Brain microvascular endothelial cell (primary cell): ENCODE measurements at regions not wholly inside any gene's neighbourhood (a gene's known extent, or its start where the extent isn't known, plus 50 kb on each side); places are given as distances from the start of the nearest gene placed in this dataset.

ENCODE experiments used
- DNase-seq: peaks from one replicate; pipeline ENCODE4 v3.0.0-alpha.2; 2020
- H3K27ac ChIP-seq: fragments of 250-450 bp; sonication (Bioruptor Pico); 2 replicates; pipeline ENCODE4 v1.5.1; 2020; ENCODE audit warnings: mild to moderate bottlenecking, moderate library complexity
- H3K27me3 ChIP-seq: fragments of 250-450 bp; sonication (Bioruptor Pico); replicated peaks from 2 replicates; pipeline ENCODE4 v1.5.1; 2020; ENCODE audit warnings: mild to moderate bottlenecking
- H3K36me3 ChIP-seq: fragments of 250-450 bp; sonication (Bioruptor Pico); replicated peaks from 2 replicates; pipeline ENCODE4 v1.5.1; 2020; ENCODE audit warnings: mild to moderate bottlenecking
- H3K4me3 ChIP-seq: 2 replicates; pipeline ENCODE4 v1.5.1; 2011; ENCODE audit warnings: low read depth, mild to moderate bottlenecking, control low read depth, low read length, moderate library complexity
- CTCF ChIP-seq: IDR thresholded peaks from 2 replicates; pipeline ENCODE4 v1.5.1; 2011; ENCODE audit warnings: low read depth, mild to moderate bottlenecking, moderate library complexity, low read length, control low read depth, inconsistent platforms; ENCODE audit errors: missing control alignments
- in situ Hi-C: cut with HindIII; loops from 2 replicates; pipeline ENCODE4 v1.10.0; 2017; ENCODE audit warnings: low sequenced_read_pairs, low pct_ligation_motif_present

GRCh38 chr3:102906818-102907217 is 472.0 kb downstream of the ZPLD1 start:
- no peak for TF ChIP-seq CTCF
- in situ Hi-C loops, result no loop called here
- H3K27me3 ChIP-seq, result no peaks in the 10 kb centered on the region
- H3K27ac ChIP-seq, result no peak overlapping the region
- H3K4me3 ChIP-seq, result no peak overlapping the region
- no peaks in the 10 kb centered on the region for H3K36me3 ChIP-seq
- no peak for DNase-seq

GRCh38 chr3:102909904-102910303 is 475.1 kb downstream of the ZPLD1 start:
- no peaks in the 10 kb centered on the region for H3K36me3 ChIP-seq

GRCh38 chr3:102916532-102916931 is 481.7 kb downstream of the ZPLD1 start:
- in situ Hi-C loops, result no loop called here
- TF ChIP-seq CTCF, result no peak
- DNase-seq, result no peak
- Histone ChIP-seq H3K4me3 (no peak overlapping the region), H3K36me3 (no peaks in the 10 kb centered on the region), H3K27ac (no peak overlapping the region), H3K27me3 (no peaks in the 10 kb centered on the region)

More at GRCh38 chr3:102909904-102910303, 475.1 kb downstream of the ZPLD1 start:
- Histone ChIP-seq H3K27me3 (no peaks in the 10 kb centered on the region), H3K4me3 (no peak overlapping the region), H3K27ac (no peak overlapping the region)
- DNase-seq, result no peak
- in situ Hi-C loops, result no loop called here
- TF ChIP-seq CTCF, result no peak

- Histone ChIP-seq H3K4me3 (no peak overlapping the region), H3K27ac (no peak overlapping the region), H3K27me3 (no peaks in the 10 kb centered on the region), H3K36me3 (no peaks in the 10 kb centered on the region)
- in situ Hi-C loops, result no loop called here
- no peak for DNase-seq
- TF ChIP-seq CTCF, result no peak
Measured at GRCh38 chr3:102926618-102927017, 491.8 kb downstream of the ZPLD1 start.

GRCh38 chr3:102933377-102933776 is 498.6 kb downstream of the ZPLD1 start:
- Histone ChIP-seq H3K36me3 (no peaks in the 10 kb centered on the region), H3K27me3 (no peaks in the 10 kb centered on the region), H3K27ac (no peak overlapping the region), H3K4me3 (no peak overlapping the region)
- DNase-seq, result no peak
- in situ Hi-C loops, result no loop called here
- TF ChIP-seq CTCF, result no peak

GRCh38 chr3:102936511-102937045 is 501.8 kb downstream of the ZPLD1 start:
- no peak overlapping the region for H3K27ac ChIP-seq
- no peaks in the 10 kb centered on the region for H3K27me3 ChIP-seq
- TF ChIP-seq CTCF, result no peak
- no peak overlapping the region for H3K4me3 ChIP-seq
- in situ Hi-C loops, result no loop called here
- H3K36me3 ChIP-seq, result no peaks in the 10 kb centered on the region
- DNase-seq, result no peak
